T-helper 17 cell (primary cell): ENCODE measurements at regions not wholly inside any gene's neighbourhood (a gene's known extent, or its start where the extent isn't known, plus 50 kb on each side); places are given as distances from the start of the nearest gene placed in this dataset.

Experiments used
- ATAC-seq: fragments of 150-1000 bp; cut with Tn5 transposase; 2 replicates; pipeline ENCODE4 v1.10.0; 2021; ENCODE audit warnings: mild to moderate bottlenecking, moderate library complexity
- DNase-seq, 3 donors: peaks; one replicate each; pipeline versions ENCODE4 v3.0.0 to v3.0.0-alpha.2; 2020 to 2021
- H3K9me3 ChIP-seq: one replicate; pipeline ENCODE4 v1.7.0; 2013; ENCODE audit warnings: low read length, mild to moderate bottlenecking; ENCODE audit not compliant: control insufficient read depth, poor library complexity, severe bottlenecking
- H3K27ac Mint-ChIP-seq: one replicate; pipeline ENCODE4 v1.8.0; 2022; ENCODE audit warnings: mild to moderate bottlenecking, moderate library complexity, mixed read lengths
- H3K27me3 Mint-ChIP-seq: one replicate; pipeline ENCODE4 v1.8.0; 2022; ENCODE audit warnings: mixed read lengths
- H3K36me3 Mint-ChIP-seq: one replicate; pipeline ENCODE4 v1.8.0; 2022; ENCODE audit warnings: low read depth, mixed read lengths
- H3K4me1 Mint-ChIP-seq: one replicate; pipeline ENCODE4 v1.8.0; 2022; ENCODE audit warnings: mild to moderate bottlenecking, mixed read lengths
- H3K4me3 Mint-ChIP-seq: one replicate; pipeline ENCODE4 v1.8.0; 2022; ENCODE audit warnings: mild to moderate bottlenecking, moderate library complexity, mixed read lengths

DNA sequence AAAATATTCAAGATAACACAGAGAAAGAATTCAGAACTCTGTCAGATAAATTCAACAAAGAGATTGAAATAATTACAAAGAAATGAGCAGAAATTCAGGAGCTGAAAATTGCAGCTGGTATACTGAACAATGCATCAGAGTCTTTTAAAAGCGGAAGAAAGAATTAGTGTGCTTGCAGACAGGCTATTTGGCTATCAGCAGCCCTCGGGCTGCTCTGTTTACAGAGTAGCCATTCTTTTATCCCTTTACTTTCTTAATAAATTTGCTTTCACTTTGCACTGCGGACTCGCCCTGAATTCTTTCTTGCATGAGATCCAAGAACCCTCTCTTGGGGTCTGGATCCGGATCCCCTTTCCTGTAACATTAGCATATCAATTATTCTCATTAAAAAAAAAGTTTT is 1040.0 kb downstream of the SORCS3 start:
- H3K4me1 Mint-ChIP-seq = no peaks in the 10 kb centered on the region
- no peak overlapping the region for H3K27ac Mint-ChIP-seq
- H3K9me3 ChIP-seq = no peaks in the 10 kb centered on the region
- no peak for DNase-seq
- no peaks in the 10 kb centered on the region for H3K27me3 Mint-ChIP-seq
- ATAC-seq = no peak
- H3K4me3 Mint-ChIP-seq = no peak overlapping the region
- H3K36me3 Mint-ChIP-seq = no peaks in the 10 kb centered on the region

DNA sequence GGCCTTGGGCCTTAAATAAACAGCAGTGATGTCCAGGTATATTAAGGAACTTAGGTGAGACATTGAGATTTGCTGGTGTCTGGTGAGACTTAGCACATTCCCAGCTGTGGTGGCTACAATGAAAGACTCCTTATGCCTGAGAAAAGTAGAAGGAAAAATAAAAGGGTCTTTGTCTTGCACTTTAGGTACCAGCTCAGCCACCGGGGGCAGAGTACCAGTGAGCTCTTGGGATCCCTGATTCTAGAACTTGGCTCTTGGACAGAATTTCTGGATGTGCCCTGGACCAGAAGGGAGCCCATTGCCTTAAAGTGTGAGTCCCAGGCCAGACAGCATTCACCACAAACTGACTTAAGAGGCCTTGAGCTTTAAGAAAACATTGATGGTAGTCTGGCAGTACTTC is 1038.7 kb downstream of the SORCS3 start:
- H3K9me3 ChIP-seq = no peaks in the 10 kb centered on the region
- no peak for ATAC-seq
- DNase-seq = no peak
- no peaks in the 10 kb centered on the region for H3K27me3 Mint-ChIP-seq
- H3K27ac Mint-ChIP-seq = no peak overlapping the region
- no peak overlapping the region for H3K4me3 Mint-ChIP-seq
- H3K36me3 Mint-ChIP-seq = no peaks in the 10 kb centered on the region
- H3K4me1 Mint-ChIP-seq = no peaks in the 10 kb centered on the region

DNA sequence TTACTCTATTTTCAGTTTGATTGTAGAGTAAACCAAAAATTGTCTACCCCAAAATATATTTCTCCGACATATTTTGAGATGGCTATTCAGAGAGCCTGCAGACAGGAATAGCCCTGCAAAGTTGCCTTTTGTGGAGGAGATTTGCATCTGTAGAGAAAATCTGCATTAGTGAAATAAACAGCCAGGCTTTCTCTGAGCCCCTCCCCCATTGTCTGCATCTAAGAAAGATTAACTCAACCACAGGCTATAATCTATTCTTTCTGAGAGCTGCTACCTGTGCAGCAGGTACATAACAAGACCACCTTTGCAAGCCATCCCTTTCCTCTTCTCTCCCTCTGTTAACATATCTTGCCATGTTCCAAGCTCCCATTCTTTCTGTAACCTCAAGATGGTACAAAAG is 1034.2 kb downstream of the SORCS3 start:
- Mint-ChIP-seq H3K36me3 (no peaks in the 10 kb centered on the region), H3K4me3 (no peak overlapping the region)

DNA sequence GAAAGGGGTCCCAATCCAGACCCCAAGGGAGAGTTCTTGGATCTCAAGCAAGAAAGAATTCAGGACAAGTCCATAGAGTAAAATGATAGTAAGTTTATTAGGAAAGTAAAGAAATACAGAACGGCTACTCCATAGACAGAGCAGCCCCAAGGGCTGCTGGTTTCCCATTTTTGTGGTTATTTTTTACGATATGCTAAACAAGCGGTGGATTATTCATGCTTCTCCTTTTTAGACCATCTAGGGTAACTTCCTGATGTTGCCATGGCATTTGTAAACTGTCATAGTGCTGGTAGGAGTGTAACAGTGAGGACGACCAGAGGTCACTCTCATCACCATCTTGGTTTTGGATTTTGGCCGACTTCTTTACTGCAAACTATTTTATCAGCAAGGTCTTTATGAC is 1033.4 kb downstream of the SORCS3 start:
- ATAC-seq (no peak), DNase-seq (no peak)
- H3K36me3 Mint-ChIP-seq = no peaks in the 10 kb centered on the region
- no peak overlapping the region for H3K4me3 Mint-ChIP-seq
- H3K27ac Mint-ChIP-seq = no peak overlapping the region
- H3K9me3 ChIP-seq = no peaks in the 10 kb centered on the region
- no peaks in the 10 kb centered on the region for H3K4me1 Mint-ChIP-seq
- no peaks in the 10 kb centered on the region for H3K27me3 Mint-ChIP-seq

More for the DNA sequence above, 1034.2 kb downstream of the SORCS3 start:
- ATAC-seq = no peak
- no peak overlapping the region for H3K27ac Mint-ChIP-seq
- no peaks in the 10 kb centered on the region for H3K27me3 Mint-ChIP-seq
- no peak for DNase-seq
- no peaks in the 10 kb centered on the region for H3K9me3 ChIP-seq
- no peaks in the 10 kb centered on the region for H3K4me1 Mint-ChIP-seq

DNA sequence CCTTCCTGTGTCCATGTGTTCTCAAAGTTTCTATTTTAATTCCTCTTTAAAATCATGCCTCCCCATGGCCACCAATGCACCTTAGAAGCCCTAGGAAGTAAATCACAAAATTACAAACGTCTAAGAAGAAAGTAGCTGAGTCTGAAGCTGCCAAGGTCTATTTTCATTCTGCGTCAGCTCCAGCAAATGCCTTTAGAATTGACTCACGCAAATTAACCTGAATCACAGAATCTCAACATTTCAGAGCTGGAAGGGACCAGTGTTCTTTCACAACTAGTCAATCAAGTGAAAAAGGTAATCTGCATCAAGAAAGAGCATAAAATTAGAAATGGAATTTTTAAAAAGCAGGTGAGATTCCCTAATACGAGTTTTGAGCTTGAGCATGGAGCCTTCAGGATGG is 1017.6 kb downstream of the SORCS3 start:
- no peak overlapping the region for H3K27ac Mint-ChIP-seq
- no peaks in the 10 kb centered on the region for H3K36me3 Mint-ChIP-seq
- no peak for DNase-seq
- H3K27me3 Mint-ChIP-seq = no peaks in the 10 kb centered on the region
- ATAC-seq = no peak
- no peak overlapping the region for H3K4me3 Mint-ChIP-seq
- H3K4me1 Mint-ChIP-seq = no peaks in the 10 kb centered on the region
- no peaks in the 10 kb centered on the region for H3K9me3 ChIP-seq

DNA sequence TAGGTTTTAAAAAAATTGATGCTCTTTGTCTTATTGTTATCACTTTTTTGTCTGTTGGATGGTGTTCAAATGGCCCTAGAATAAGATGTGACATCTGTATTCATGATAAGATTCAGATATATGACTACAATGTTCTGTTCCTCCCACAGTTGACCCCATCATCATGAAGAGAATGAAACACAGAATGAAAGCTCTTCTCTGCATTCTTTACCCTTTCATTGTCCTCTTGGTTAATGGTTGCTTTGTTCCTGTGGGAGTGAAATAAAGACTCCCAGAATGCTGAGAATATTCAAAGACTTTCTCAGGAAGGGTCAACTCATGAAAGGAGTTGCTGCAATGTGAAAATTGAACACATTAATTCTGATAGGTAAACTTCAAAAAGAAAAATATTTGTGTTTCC is 1015.8 kb downstream of the SORCS3 start:
- ATAC-seq = no peak
- H3K4me1 Mint-ChIP-seq = no peaks in the 10 kb centered on the region
- H3K4me3 Mint-ChIP-seq = no peak overlapping the region
- no peak for DNase-seq
- no peaks in the 10 kb centered on the region for H3K36me3 Mint-ChIP-seq
- no peaks in the 10 kb centered on the region for H3K9me3 ChIP-seq
- H3K27ac Mint-ChIP-seq = no peak overlapping the region
- H3K27me3 Mint-ChIP-seq = no peaks in the 10 kb centered on the region

DNA sequence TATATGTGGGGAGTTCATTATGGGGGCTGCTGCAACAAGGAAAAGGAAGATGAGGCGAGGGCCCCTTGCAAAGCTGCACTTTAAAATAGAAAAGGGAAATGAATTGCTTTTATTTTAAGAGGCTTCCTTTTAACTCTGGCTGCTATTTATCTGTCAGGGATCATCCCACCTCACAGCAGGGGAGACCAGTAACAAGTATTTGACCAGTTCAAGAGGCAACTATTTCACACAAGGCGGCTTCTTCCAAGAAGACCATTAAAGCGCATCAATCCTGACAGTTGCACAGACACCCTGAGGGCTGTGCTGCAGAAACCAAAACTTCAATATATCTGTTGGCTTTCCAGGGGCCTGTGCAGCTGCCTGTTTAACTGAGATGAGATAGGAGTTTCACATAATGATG is 1009.2 kb downstream of the SORCS3 start:
- no peaks in the 10 kb centered on the region for H3K9me3 ChIP-seq
- H3K27me3 Mint-ChIP-seq = no peaks in the 10 kb centered on the region
- no peak overlapping the region for H3K4me3 Mint-ChIP-seq
- no peaks in the 10 kb centered on the region for H3K36me3 Mint-ChIP-seq
- no peak overlapping the region for H3K27ac Mint-ChIP-seq
- no peaks in the 10 kb centered on the region for H3K4me1 Mint-ChIP-seq
- no peak for ATAC-seq
- no peak for DNase-seq

DNA sequence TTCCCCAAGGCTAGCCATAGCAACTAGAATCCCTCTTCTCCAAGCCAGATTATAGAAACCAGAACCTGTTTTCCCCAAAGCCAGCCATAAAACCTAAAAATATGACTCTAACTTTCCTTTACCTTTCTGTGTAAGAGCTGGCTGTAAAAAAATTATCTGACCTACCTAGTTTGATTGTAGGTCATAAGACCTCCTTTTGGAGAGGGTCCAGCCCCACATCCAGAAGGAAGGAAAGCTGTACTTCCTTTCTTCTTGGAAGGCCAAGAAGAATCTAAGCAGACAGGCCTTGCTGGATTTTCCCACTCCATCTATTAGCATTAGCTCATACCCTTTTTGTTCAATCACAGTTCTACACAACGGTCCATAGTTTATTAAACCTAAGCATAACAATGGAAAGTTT is 1006.3 kb downstream of the SORCS3 start:
- ATAC-seq (no peak), DNase-seq (no peak)
- H3K4me3 Mint-ChIP-seq = no peak overlapping the region
- no peaks in the 10 kb centered on the region for H3K36me3 Mint-ChIP-seq
- no peaks in the 10 kb centered on the region for H3K27me3 Mint-ChIP-seq
- H3K9me3 ChIP-seq = no peaks in the 10 kb centered on the region
- no peaks in the 10 kb centered on the region for H3K4me1 Mint-ChIP-seq
- H3K27ac Mint-ChIP-seq = no peak overlapping the region

DNA sequence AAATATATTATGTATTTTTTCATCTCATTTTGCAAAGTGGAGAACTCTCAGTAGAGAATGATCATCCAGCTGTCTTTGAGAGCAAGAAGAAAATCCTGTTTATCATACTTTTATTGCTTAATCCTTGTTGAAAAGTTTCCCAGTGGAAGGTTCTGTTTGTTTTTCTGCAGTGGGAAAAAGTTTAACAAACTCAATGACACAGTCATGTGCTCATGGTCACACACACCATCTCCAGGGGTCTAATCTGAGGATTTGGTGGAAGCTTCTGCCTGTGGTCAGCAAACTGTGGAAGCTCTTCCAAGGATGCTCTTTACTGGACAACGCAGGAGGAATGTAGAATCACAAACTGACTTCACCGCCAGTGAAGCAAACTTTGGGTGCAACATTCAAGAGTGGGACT is 1003.9 kb downstream of the SORCS3 start:
- H3K4me1 Mint-ChIP-seq = no peaks in the 10 kb centered on the region
- DNase-seq = no peak
- no peak for ATAC-seq
- no peaks in the 10 kb centered on the region for H3K36me3 Mint-ChIP-seq
- no peaks in the 10 kb centered on the region for H3K27me3 Mint-ChIP-seq
- H3K9me3 ChIP-seq = no peaks in the 10 kb centered on the region
- no peak overlapping the region for H3K4me3 Mint-ChIP-seq
- H3K27ac Mint-ChIP-seq = no peak overlapping the region

DNA sequence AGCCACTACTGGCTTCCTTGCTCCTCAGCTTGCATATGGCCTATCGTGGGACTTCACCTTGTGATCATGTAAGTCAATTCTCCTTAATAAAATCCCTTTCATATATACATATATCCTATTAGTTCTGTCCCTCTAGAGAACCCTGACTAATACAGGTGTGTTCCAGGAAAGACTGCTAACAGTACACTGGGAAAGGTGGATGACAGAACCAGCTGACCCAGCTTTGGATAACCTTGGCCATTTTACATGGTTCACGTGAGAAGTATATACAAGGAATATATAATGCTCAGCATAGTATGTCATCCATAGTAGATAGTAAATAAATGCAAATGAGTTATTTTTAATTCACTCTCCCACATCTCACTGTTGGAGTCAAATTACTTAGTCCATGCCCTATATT is 1003.5 kb downstream of the SORCS3 start:
- ATAC-seq (no peak), DNase-seq (no peak)
- Mint-ChIP-seq H3K36me3 (no peaks in the 10 kb centered on the region), H3K27me3 (no peaks in the 10 kb centered on the region), H3K27ac (no peak overlapping the region), H3K4me3 (no peak overlapping the region), H3K4me1 (no peaks in the 10 kb centered on the region)
- no peaks in the 10 kb centered on the region for H3K9me3 ChIP-seq

DNA sequence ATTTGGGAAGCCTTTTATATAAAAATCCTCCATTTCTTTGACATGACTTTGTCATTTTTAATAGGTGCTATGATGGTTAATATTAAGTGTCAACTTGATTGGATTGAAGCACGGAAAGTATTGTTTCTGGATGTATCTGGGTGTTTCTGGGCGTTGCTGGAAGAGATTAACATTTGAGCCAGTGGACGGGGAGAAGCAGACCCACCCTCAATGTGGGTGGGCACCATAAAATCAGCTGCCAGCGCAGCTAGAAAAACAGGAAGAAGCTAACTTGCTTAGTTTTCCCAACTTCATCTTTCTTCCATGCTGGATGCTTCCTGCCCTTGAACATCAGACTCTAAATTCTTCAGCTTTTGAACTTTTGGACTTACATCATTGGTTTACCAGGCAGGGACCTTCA is 1003.0 kb downstream of the SORCS3 start:
- H3K27me3 Mint-ChIP-seq = no peaks in the 10 kb centered on the region
- ATAC-seq (no peak), DNase-seq (no peak)
- H3K4me1 Mint-ChIP-seq = no peaks in the 10 kb centered on the region
- no peak overlapping the region for H3K4me3 Mint-ChIP-seq
- no peak overlapping the region for H3K27ac Mint-ChIP-seq
- H3K9me3 ChIP-seq = no peaks in the 10 kb centered on the region
- no peaks in the 10 kb centered on the region for H3K36me3 Mint-ChIP-seq

DNA sequence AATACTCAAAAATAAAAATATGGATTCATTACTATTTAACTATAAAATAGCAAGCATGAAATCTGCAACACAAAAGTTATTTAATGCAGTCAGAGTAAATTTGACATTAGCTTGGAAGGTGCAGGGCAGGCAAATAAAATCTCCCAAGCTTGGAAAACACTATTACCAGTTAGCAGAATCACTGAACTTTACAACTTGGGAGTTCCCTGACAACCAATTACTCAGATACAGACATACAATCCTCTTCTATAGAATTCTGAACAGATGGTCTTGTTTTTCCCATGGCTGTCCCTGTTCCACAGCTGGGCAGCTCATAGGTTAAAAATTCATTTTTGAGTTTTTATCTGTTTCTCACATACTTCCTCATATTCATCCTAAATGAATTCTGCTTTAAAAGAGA is 1002.6 kb downstream of the SORCS3 start:
- no peak for ATAC-seq
- H3K27ac Mint-ChIP-seq = no peak overlapping the region
- H3K4me1 Mint-ChIP-seq = no peaks in the 10 kb centered on the region
- no peak for DNase-seq
- no peaks in the 10 kb centered on the region for H3K27me3 Mint-ChIP-seq
- H3K36me3 Mint-ChIP-seq = no peaks in the 10 kb centered on the region
- H3K4me3 Mint-ChIP-seq = no peak overlapping the region
- no peaks in the 10 kb centered on the region for H3K9me3 ChIP-seq

DNA sequence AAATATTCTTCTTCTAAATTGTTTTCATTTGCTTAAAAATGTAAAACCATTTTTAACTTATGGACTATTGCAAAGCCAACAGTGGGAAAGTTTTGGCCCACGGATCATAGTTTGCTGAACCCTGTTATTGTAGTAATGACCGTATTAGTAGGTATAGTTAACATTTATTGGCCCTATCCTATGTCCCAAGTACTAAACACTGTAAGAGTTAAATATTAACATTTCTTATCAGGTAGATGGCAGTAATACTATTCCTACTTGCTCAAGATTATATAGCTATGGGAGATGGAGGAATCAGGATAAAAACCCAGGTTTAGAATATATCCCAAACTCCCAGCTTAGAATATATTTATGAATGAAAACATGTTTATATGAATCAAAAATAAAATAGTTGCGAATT is 993.2 kb downstream of the SORCS3 start:
- ATAC-seq (no peak), DNase-seq (no peak)
- Mint-ChIP-seq H3K36me3 (no peaks in the 10 kb centered on the region), H3K4me3 (no peak overlapping the region), H3K27ac (no peak overlapping the region), H3K4me1 (no peaks in the 10 kb centered on the region), H3K27me3 (no peaks in the 10 kb centered on the region)
- no peaks in the 10 kb centered on the region for H3K9me3 ChIP-seq

DNA sequence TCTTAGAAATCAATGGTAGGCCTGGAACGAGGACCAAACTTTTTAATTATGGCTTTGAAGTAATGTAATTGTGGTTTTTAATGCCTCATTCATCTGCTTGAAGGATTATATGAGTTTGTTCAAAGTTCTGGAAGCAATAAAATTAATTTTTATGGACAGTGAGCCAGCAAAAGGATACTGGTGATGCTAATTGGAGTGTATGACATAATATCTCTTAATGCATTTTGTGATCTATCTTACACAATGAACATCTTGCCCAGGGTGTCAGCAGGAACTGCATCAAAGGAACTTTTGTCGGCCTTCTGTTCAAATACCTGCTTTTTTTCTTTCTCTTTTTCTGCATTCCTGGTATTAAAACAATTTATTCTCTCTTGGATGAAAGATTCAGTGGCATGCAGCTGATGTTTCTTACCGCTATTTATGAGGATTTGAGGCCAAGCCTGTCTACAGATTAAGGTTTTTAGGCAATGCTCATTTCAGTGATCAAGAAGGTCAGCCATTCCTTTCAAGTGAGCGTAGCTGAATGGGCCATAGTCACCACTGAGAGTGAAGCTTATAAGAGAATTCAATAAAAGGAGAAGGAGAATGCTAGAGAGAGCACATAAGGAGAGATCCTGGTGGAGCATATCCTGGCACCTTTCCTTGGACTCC is 974.8 kb downstream of the SORCS3 start:
- no peaks in the 10 kb centered on the region for H3K4me1 Mint-ChIP-seq
- no peaks in the 10 kb centered on the region for H3K27me3 Mint-ChIP-seq
- no peaks in the 10 kb centered on the region for H3K9me3 ChIP-seq
- no peaks in the 10 kb centered on the region for H3K36me3 Mint-ChIP-seq
- no peak overlapping the region for H3K27ac Mint-ChIP-seq
- ATAC-seq (no peak), DNase-seq (no peak)
- no peak overlapping the region for H3K4me3 Mint-ChIP-seq
